GM12873 (cell line): ENCODE measurements at regions not wholly inside any gene's neighbourhood (a gene's known extent, or its start where the extent isn't known, plus 50 kb on each side); places are given as distances from the start of the nearest gene placed in this dataset.

Experiments
- CTCF ChIP-seq: IDR thresholded peaks from 2 replicates; pipeline ENCODE4 v1.5.1; 2012; ENCODE audit warnings: low read depth, mild to moderate bottlenecking, moderate library complexity, low read length, control low read depth; ENCODE audit not compliant: insufficient read depth; ENCODE audit errors: missing control alignments

- no peak for TF ChIP-seq CTCF
Measured at GRCh38 chr1:195773931-195774330, 834.3 kb downstream of the KCNT2 start.

- no peak for TF ChIP-seq CTCF
Measured at GRCh38 chr1:195769461-195769860, 838.8 kb downstream of the KCNT2 start.

GRCh38 chr1:195768936-195769335, 839.3 kb downstream of the KCNT2 start:
- no peak for TF ChIP-seq CTCF

- TF ChIP-seq CTCF: no peak
Measured at GRCh38 chr1:195768377-195768776, 839.9 kb downstream of the KCNT2 start.

GRCh38 chr1:195766709-195767108, 841.5 kb downstream of the KCNT2 start:
- TF ChIP-seq CTCF: no peak

- TF ChIP-seq CTCF: no peak
Measured at GRCh38 chr1:195765099-195765498, 843.1 kb downstream of the KCNT2 start.

GRCh38 chr1:195763907-195764374, 844.3 kb downstream of the KCNT2 start:
- no peak for TF ChIP-seq CTCF
